Trophoblast cell (in vitro differentiated cells and primary cell): ENCODE measurements at regions not wholly inside any gene's neighbourhood (a gene's known extent, or its start where the extent isn't known, plus 50 kb on each side); places are given as distances from the start of the nearest gene placed in this dataset.

Experiments used
- DNase-seq, 2 donors: peaks; one replicate each; pipeline ENCODE4 v3.0.0-alpha.2; 2016
- H2AFZ ChIP-seq: 2 replicates; pipeline ENCODE4 v1.6.1; 2013; ENCODE audit warnings: low read length, moderate library complexity, mild to moderate bottlenecking; ENCODE audit not compliant: insufficient read depth, poor library complexity
- H2AK5ac ChIP-seq: 2 replicates; pipeline ENCODE4 v1.6.1; 2013; ENCODE audit warnings: mild to moderate bottlenecking, low read length
- H2BK120ac ChIP-seq: 2 replicates; pipeline ENCODE4 v1.6.1; 2013; ENCODE audit warnings: low read length, mild to moderate bottlenecking, moderate library complexity; ENCODE audit not compliant: insufficient read depth, poor library complexity
- H2BK12ac ChIP-seq: 2 replicates; pipeline ENCODE4 v1.6.1; 2013; ENCODE audit warnings: mild to moderate bottlenecking, low read length, moderate library complexity
- H2BK5ac ChIP-seq: 2 replicates; pipeline ENCODE4 v1.6.1; 2013; ENCODE audit warnings: low read length, low read depth, moderate library complexity, mild to moderate bottlenecking; ENCODE audit not compliant: poor library complexity
- H3K14ac ChIP-seq: 2 replicates; pipeline ENCODE4 v1.6.1; 2013; ENCODE audit warnings: mild to moderate bottlenecking, low read length
- H3K18ac ChIP-seq: 2 replicates; pipeline ENCODE4 v1.6.1; 2013; ENCODE audit warnings: mild to moderate bottlenecking, low read length
- H3K23ac ChIP-seq: 2 replicates; pipeline ENCODE4 v1.6.1; 2013; ENCODE audit warnings: low read length
- H3K27ac ChIP-seq: 2 replicates; pipeline ENCODE4 v1.5.1; 2013; ENCODE audit warnings: low read depth, mild to moderate bottlenecking, inconsistent platforms, low read length, moderate library complexity
- H3K27me3 ChIP-seq: 2 replicates; pipeline ENCODE4 v1.6.1; 2013; ENCODE audit warnings: inconsistent platforms, mild to moderate bottlenecking, low read length, moderate library complexity; ENCODE audit not compliant: insufficient read depth
- H3K36me3 ChIP-seq, 2 experiments: 1 replicate in 1 of 2; 2 replicates in 1 of 2; pipeline ENCODE4 v1.6.1; 2013; ENCODE audit warnings: low read length in 2 of 2, mild to moderate bottlenecking in 2 of 2, moderate library complexity in 1 of 2; ENCODE audit not compliant: insufficient read depth in 2 of 2, control insufficient read depth in 1 of 2
- H3K4ac ChIP-seq: 2 replicates; pipeline ENCODE4 v1.6.1; 2013; ENCODE audit warnings: low read depth, mild to moderate bottlenecking, low read length, moderate library complexity
- H3K4me1 ChIP-seq, 2 experiments: 1 replicate in 1 of 2; 2 replicates in 1 of 2; pipeline ENCODE4 v1.6.1; 2013; ENCODE audit warnings: low read length in 2 of 2, mild to moderate bottlenecking in 2 of 2, moderate library complexity in 1 of 2; ENCODE audit not compliant: insufficient read depth in 2 of 2, control insufficient read depth in 1 of 2
- H3K4me2 ChIP-seq: 2 replicates; pipeline ENCODE4 v1.6.1; 2013; ENCODE audit warnings: inconsistent platforms, mild to moderate bottlenecking, low read length, moderate library complexity
- H3K4me3 ChIP-seq: 2 replicates; pipeline ENCODE4 v1.5.1; 2013; ENCODE audit warnings: mild to moderate bottlenecking, low read depth, low read length, inconsistent platforms
- H3K79me1 ChIP-seq: one replicate; pipeline ENCODE4 v1.6.1; 2013; ENCODE audit warnings: low read length
- H3K79me2 ChIP-seq: 2 replicates; pipeline ENCODE4 v1.6.1; 2013; ENCODE audit warnings: low read length, mild to moderate bottlenecking; ENCODE audit not compliant: control insufficient read depth, insufficient read depth, poor library complexity
- H3K9ac ChIP-seq: 2 replicates; pipeline ENCODE4 v1.6.1; 2013; ENCODE audit warnings: mild to moderate bottlenecking, low read length
- H3K9me3 ChIP-seq: 2 replicates; pipeline ENCODE4 v1.6.1; 2013; ENCODE audit warnings: low read depth, mild to moderate bottlenecking, control low read depth, inconsistent platforms, low read length; ENCODE audit not compliant: insufficient read depth
- H4K12ac ChIP-seq: 2 replicates; pipeline ENCODE4 v1.6.1; 2013; ENCODE audit warnings: low read depth, mild to moderate bottlenecking, low read length, moderate library complexity
- H4K8ac ChIP-seq: 2 replicates; pipeline ENCODE4 v1.6.1; 2013; ENCODE audit warnings: low read depth, mild to moderate bottlenecking, low read length, moderate library complexity
- H4K91ac ChIP-seq: one replicate; pipeline ENCODE4 v1.6.1; 2013; ENCODE audit warnings: low read depth, mild to moderate bottlenecking, low read length, moderate library complexity
- WGBS: extraction: QIAGEN DNeasy Blood & Tissue Kit; methylation state at CpG from one replicate; pipeline ENCODE4 v1.1.7; 2013; ENCODE audit warnings: missing lambda C conversion rate; ENCODE audit not compliant: insufficient read length, insufficient coverage; ENCODE audit errors: extremely low coverage; 5-methylcytosine and 5-hydroxymethylcytosine counted together

- Histone ChIP-seq H3K4me3 (no peak overlapping the region), H2BK5ac (no peak overlapping the region), H3K4ac (no peak overlapping the region), H3K9me3 (no peaks in the 10 kb centered on the region), H3K4me2 (no peak overlapping the region), H3K79me2 (no peaks in the 10 kb centered on the region), H3K79me1 (no peaks in the 10 kb centered on the region), H3K4me1 (no peaks in the 10 kb centered on the region), H2AFZ (no peak overlapping the region), H3K9ac (no peak overlapping the region), H2AK5ac (no peak overlapping the region), H3K36me3 (no peaks in the 10 kb centered on the region), H3K18ac (no peak overlapping the region), H3K14ac (no peak overlapping the region), H4K91ac (no peak overlapping the region), H3K27me3 (no peaks in the 10 kb centered on the region), H2BK12ac (no peak overlapping the region), H4K8ac (no peak overlapping the region), H3K27ac (no peak overlapping the region), H3K23ac (no peak overlapping the region), H2BK120ac (no peak overlapping the region), H4K12ac (no peak overlapping the region)
- DNase-seq = no peak
These were observed 366.1 kb upstream of the TMPO start for GRCh38 chr12:98149270-98149669.

GRCh38 chr12:98149691-98150210 is 365.6 kb upstream of the TMPO start:
- no peaks in the 10 kb centered on the region for H3K36me3 ChIP-seq
- H3K4ac ChIP-seq = no peak overlapping the region
- H3K23ac ChIP-seq = no peak overlapping the region
- no peak overlapping the region for H2BK120ac ChIP-seq
- H2BK12ac ChIP-seq = no peak overlapping the region
- no peak overlapping the region for H3K4me3 ChIP-seq
- H3K18ac ChIP-seq = no peak overlapping the region
- H3K79me2 ChIP-seq = no peaks in the 10 kb centered on the region
- H3K27me3 ChIP-seq = no peaks in the 10 kb centered on the region
- no CpG with 5 or more reads among the region's 4 CpGs for WGBS
- H3K4me2 ChIP-seq = no peak overlapping the region
- H4K91ac ChIP-seq = no peak overlapping the region
- no peaks in the 10 kb centered on the region for H3K79me1 ChIP-seq
- no peak overlapping the region for H3K27ac ChIP-seq
- no peak overlapping the region for H4K8ac ChIP-seq
- H3K14ac ChIP-seq = no peak overlapping the region
- no peak overlapping the region for H2BK5ac ChIP-seq
- H3K9me3 ChIP-seq = no peaks in the 10 kb centered on the region
- no peak overlapping the region for H2AK5ac ChIP-seq
- no peaks in the 10 kb centered on the region for H3K4me1 ChIP-seq
- H3K9ac ChIP-seq = no peak overlapping the region
- H2AFZ ChIP-seq = no peak overlapping the region
- no peak overlapping the region for H4K12ac ChIP-seq
- no peak for DNase-seq

- no peak overlapping the region for H3K27ac ChIP-seq
- H3K23ac ChIP-seq = no peak overlapping the region
- no peaks in the 10 kb centered on the region for H3K79me1 ChIP-seq
- no peak overlapping the region for H2AFZ ChIP-seq
- H3K18ac ChIP-seq = no peak overlapping the region
- H4K8ac ChIP-seq = no peak overlapping the region
- H3K4me3 ChIP-seq = no peak overlapping the region
- H3K27me3 ChIP-seq = no peaks in the 10 kb centered on the region
- H2BK12ac ChIP-seq = no peak overlapping the region
- H3K9ac ChIP-seq = no peak overlapping the region
- no peak overlapping the region for H4K12ac ChIP-seq
- H3K4me2 ChIP-seq = no peak overlapping the region
- no peak overlapping the region for H3K4ac ChIP-seq
- no peak overlapping the region for H4K91ac ChIP-seq
- no peak overlapping the region for H2BK5ac ChIP-seq
- no peak overlapping the region for H2AK5ac ChIP-seq
- H3K4me1 ChIP-seq = no peaks in the 10 kb centered on the region
- no CpG with 5 or more reads among the region's 4 CpGs for WGBS
- H3K14ac ChIP-seq = no peak overlapping the region
- H2BK120ac ChIP-seq = no peak overlapping the region
- no peaks in the 10 kb centered on the region for H3K9me3 ChIP-seq
- no peak for DNase-seq
- no peaks in the 10 kb centered on the region for H3K36me3 ChIP-seq
- no peaks in the 10 kb centered on the region for H3K79me2 ChIP-seq
These were observed 364.2 kb upstream of the TMPO start for GRCh38 chr12:98151105-98151590.

GRCh38 chr12:98151984-98152383 is 363.4 kb upstream of the TMPO start:
- Histone ChIP-seq H3K36me3 (no peaks in the 10 kb centered on the region), H2BK12ac (no peak overlapping the region), H4K12ac (no peak overlapping the region), H3K9ac (no peak overlapping the region), H2BK5ac (no peak overlapping the region), H3K9me3 (no peaks in the 10 kb centered on the region), H2AFZ (no peak overlapping the region), H2AK5ac (no peak overlapping the region), H3K14ac (no peak overlapping the region), H4K91ac (no peak overlapping the region), H3K27ac (no peak overlapping the region), H3K79me1 (no peaks in the 10 kb centered on the region), H2BK120ac (no peak overlapping the region), H3K4me3 (no peak overlapping the region), H4K8ac (no peak overlapping the region), H3K79me2 (no peaks in the 10 kb centered on the region), H3K4me1 (no peaks in the 10 kb centered on the region), H3K18ac (no peak overlapping the region), H3K23ac (no peak overlapping the region), H3K4me2 (no peak overlapping the region), H3K27me3 (no peaks in the 10 kb centered on the region), H3K4ac (no peak overlapping the region)
- no CpG with 5 or more reads among the region's 1 CpG for WGBS
- no peak for DNase-seq
